WI38 (cell line): ENCODE measurements at regions not wholly inside any gene's neighbourhood (a gene's known extent, or its start where the extent isn't known, plus 50 kb on each side); places are given as distances from the start of the nearest gene placed in this dataset.
"Not testable (repeated sequence)": the region's sequence is repeated elsewhere in the genome, so short reads cannot be mapped to it uniquely, and the experiment has no call there.

Experiments used
- H3K4me3 ChIP-seq: 2 replicates; pipeline ENCODE4 v1.5.1; 2011; ENCODE audit warnings: low read depth, mild to moderate bottlenecking, control low read depth, low read length
- TF ChIP-seq, protein P1 (sequence below): IDR thresholded peaks from 2 replicates; pipeline ENCODE4 v1.5.1; 2012; ENCODE audit warnings: low read depth, mild to moderate bottlenecking, control low read depth, low read length

DNA sequence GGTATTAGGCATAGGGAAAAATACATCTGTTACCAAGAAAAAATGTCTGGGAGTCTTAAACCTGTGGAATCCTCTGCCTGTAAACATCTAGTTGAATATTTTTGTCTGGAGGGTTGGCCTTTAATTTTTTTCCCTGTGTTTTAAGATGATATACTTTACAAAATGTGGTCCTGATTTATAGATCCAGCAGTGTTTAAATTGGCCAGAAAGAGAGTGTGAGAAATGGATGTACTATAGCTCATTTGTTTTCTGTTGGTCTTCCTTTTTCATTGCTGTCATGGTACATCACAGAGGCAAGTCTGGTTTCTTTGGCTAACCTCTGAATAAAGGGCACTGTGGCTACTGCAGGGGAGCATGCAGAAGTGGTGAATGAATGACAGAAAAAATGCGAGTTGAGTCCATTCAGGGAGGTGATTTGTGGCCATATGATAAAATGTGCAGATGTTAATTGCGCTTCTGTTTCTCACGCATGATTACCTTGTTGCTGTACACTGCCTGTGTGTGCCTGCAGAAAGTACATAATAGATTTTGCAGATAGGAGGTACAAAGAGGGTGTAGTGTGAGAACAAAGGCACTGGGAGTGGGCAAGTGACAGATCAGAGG, 150.0 kb downstream of the NFKBIZ start:
- TF ChIP-seq, protein P1, sequence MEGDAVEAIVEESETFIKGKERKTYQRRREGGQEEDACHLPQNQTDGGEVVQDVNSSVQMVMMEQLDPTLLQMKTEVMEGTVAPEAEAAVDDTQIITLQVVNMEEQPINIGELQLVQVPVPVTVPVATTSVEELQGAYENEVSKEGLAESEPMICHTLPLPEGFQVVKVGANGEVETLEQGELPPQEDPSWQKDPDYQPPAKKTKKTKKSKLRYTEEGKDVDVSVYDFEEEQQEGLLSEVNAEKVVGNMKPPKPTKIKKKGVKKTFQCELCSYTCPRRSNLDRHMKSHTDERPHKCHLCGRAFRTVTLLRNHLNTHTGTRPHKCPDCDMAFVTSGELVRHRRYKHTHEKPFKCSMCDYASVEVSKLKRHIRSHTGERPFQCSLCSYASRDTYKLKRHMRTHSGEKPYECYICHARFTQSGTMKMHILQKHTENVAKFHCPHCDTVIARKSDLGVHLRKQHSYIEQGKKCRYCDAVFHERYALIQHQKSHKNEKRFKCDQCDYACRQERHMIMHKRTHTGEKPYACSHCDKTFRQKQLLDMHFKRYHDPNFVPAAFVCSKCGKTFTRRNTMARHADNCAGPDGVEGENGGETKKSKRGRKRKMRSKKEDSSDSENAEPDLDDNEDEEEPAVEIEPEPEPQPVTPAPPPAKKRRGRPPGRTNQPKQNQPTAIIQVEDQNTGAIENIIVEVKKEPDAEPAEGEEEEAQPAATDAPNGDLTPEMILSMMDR, result no peak
- H3K4me3 ChIP-seq, result no peak overlapping the region

DNA sequence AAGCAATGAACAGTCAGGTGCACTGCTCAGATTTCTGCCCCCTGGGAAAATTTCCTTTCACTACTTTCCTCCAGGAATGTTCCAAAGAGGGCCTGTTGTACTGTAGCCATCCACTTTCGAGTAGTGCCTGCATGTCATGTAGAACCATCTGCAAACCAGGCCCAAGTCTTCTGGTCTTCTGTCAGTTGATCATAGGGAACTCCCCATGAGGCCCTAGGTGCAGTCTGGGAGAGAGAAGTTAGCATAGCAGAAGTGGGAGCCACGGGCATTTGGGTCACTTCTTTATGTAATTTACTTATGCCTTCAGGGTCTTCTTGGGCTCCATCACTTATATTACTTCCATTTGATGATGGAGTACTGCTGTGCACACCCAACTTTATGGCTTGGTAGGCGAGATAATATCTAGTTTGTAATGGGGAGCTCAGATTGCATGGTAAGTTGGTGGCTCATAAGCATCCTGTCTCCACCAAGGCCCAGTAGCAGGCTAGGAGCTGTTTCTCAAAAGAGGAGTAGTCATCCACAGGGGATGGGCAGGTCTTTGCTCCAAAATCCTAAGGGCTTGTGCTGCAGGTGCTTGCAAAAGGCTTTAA, 151.4 kb downstream of the NFKBIZ start:
- H3K4me3 ChIP-seq, result no peak overlapping the region
- TF ChIP-seq, protein P1, result no peak

DNA sequence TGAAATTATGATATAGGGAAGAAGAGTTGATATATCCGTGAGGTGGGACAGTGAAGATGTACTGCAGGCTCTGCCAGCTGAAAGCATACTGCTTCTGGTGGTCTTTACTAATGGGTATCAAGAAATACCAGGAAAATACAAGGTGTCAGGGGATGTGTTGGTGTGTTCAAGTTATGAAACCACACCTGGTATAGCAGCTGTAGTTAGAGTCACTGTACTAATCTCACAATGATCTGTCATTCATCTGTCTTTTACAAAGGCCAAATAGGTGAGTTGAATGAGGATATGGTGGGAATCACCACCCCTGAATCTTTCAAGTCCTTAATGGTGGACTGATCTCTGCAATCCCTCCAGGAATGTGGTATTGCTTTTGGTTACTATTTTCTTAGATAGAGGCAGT, 152.7 kb downstream of the NFKBIZ start:
- TF ChIP-seq, protein P1, result no peak
- H3K4me3 ChIP-seq, result no peak overlapping the region

DNA sequence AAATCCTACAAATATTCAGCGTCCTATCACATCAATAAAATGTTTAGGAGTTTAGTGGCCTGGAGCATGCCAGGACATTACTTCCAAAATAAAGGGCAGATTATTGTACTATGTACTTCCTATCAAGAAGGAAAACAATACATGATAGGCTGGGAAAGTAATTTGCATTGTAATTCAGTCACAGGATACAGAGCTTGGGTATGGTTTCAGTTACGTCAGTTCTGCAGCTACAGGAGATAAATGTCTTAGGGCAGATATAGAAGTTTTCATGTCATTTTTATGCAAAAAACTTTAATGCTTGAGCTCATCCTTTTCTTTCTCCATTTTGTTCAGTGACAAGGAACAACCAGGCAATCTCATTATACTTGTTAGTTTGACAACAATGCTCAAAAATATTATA, 155.2 kb downstream of the NFKBIZ start:
- TF ChIP-seq, protein P1, result no peak
- H3K4me3 ChIP-seq, result no peak overlapping the region

DNA sequence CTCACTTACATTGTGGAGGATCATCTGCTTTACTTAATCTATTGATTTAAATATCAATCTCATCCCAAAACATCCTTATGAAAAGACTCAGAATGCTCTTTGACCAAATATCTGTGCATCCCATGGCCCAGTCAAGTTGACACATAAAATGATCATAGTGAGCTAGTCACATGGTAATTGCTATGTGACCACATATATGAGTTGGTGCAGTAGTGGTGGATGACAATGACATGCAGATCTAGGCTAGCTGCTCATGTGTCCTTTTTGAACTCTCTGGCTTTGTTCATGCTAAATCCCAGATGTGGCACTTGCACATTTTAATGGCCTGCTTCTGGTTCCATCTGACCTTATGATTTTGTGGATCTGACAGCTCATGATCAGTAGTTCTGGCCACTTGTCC, 156.2 kb downstream of the NFKBIZ start:
- H3K4me3 ChIP-seq, result no peak overlapping the region
- TF ChIP-seq, protein P1, result no peak

DNA sequence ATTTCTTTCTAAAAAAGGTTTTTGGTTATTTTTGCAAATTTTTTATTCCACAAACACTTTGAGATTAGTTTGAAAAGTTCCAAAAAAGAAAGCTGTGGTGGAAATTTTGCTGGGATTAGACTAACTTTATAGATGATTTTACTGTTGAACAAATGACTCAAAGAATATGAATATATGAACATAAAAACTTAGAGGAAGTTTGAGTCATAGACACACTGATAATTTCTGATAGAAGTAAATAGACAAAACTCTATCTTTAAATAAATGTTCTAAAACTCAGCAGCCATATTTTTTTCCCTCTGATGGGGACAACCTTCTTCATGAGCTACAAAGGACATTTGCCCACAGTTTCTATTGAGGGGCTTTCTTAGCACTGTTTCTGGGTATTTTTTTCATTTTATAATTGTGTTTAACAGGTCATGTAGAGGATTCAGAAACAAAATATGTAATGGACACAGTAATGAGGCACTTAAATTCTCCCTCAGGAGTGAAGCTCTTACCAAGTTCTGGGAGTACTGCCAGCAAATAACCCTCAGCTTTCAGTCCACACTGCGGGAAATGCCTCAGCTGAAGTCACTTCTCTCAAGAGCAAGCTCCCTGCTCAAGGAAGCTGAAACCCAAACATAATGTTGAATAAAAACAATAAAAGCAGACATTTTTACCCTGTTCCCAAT, 157.6 kb downstream of the NFKBIZ start:
- TF ChIP-seq, protein P1, result no peak

DNA sequence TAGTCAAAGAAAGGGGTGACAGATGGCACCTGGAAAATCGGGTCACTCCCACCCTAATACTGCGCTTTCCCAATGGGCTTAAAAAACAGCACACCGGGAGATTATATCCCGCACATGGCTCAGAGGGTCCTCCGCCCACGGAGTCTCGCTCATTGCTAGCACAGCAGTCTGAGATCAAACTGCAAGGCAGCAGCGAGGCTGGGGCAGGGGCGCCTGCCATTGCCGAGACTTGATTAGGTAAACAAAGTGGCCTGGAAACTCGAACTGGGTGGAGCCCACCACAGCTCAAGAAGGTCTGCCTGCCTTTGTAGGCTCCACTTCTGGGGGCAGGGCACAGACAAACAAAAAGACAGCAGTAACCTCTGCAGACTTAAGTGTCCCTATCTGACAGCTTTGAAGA, 159.1 kb downstream of the NFKBIZ start:
- not testable (repeated sequence) for H3K4me3 ChIP-seq

More for the DNA sequence above, 157.6 kb downstream of the NFKBIZ start:
- H3K4me3 ChIP-seq, result no peak overlapping the region
